OCI-LY3 (cell line): ENCODE measurements at regions not wholly inside any gene's neighbourhood (a gene's known extent, or its start where the extent isn't known, plus 50 kb on each side); places are given as distances from the start of the nearest gene placed in this dataset.

Source experiments
- CTCF ChIP-seq: fragments of 200-600, 300-600 bp; sonication (generic); IDR thresholded peaks from 2 replicates; pipeline ENCODE4 v1.5.1; 2014; ENCODE audit warnings: antibody characterized with exemption, low read length, low read depth
- EZH2phosphoT487 ChIP-seq: fragments of 200-600 bp; shearing (Covaris generic); IDR thresholded peaks from 2 replicates; pipeline ENCODE4 v1.6.1; 2018; ENCODE audit warnings: antibody characterized with exemption, mixed run types, low read depth

- TF ChIP-seq CTCF (no peak), EZH2phosphoT487 (no peak)
These were observed 720.5 kb downstream of the VRK1 start for GRCh38 chr14:97517566-97518234.
